Lung (tissue), 11 donors: ENCODE measurements at regions not wholly inside any gene's neighbourhood (a gene's known extent, or its start where the extent isn't known, plus 50 kb on each side); places are given as distances from the start of the nearest gene placed in this dataset.

Experiments used
- ATAC-seq: fragments of 200-7000 bp; cut with Tn5 transposase; one replicate; pipeline ENCODE4 v1.9.1; 2020; ENCODE audit warnings: moderate number of reproducible peaks; ENCODE audit not compliant: insufficient read depth, low FRiP score
- DNase-seq, 3 donors: peaks; one replicate each; pipeline ENCODE4 v3.0.0-alpha.2; 2013 to 2017
- H3K27ac ChIP-seq, 2 donors: one replicate each; pipeline ENCODE4 v1.5.1; 2013; ENCODE audit warnings: mild to moderate bottlenecking in 2 of 2, moderate library complexity in 2 of 2, control low read depth in 1 of 2, inconsistent platforms in 1 of 2, low read depth in 1 of 2, low read length in 1 of 2
- H3K27me3 ChIP-seq, 3 donors: one replicate each; pipeline ENCODE4 v1.5.1; 2013; ENCODE audit warnings: low read length in 2 of 3; ENCODE audit not compliant: control insufficient read depth in 3 of 3, insufficient read depth in 3 of 3
- H3K36me3 ChIP-seq, 4 donors: one replicate each; pipeline ENCODE4 v1.5.1; 2013; ENCODE audit warnings: low read length in 4 of 4, mild to moderate bottlenecking in 1 of 4, moderate library complexity in 1 of 4; ENCODE audit not compliant: control insufficient read depth in 4 of 4, insufficient read depth in 4 of 4
- H3K4me1 ChIP-seq, 5 donors: one replicate each; pipeline ENCODE4 v1.5.1; 2013; ENCODE audit warnings: low read length in 5 of 5, mild to moderate bottlenecking in 2 of 5, moderate library complexity in 1 of 5; ENCODE audit not compliant: control insufficient read depth in 5 of 5, insufficient read depth in 5 of 5
- H3K4me3 ChIP-seq: one replicate; pipeline ENCODE4 v1.5.1; 2013; ENCODE audit warnings: mild to moderate bottlenecking, control low read depth, moderate library complexity
- H3K9ac ChIP-seq, 2 donors: one replicate each; pipeline ENCODE4 v1.5.1; 2013; ENCODE audit warnings: low read length in 2 of 2, control low read depth in 1 of 2; ENCODE audit not compliant: insufficient read depth in 1 of 2
- H3K9me3 ChIP-seq, 4 donors: one replicate each; pipeline ENCODE4 v1.5.1; 2013; ENCODE audit warnings: low read length in 3 of 4, mild to moderate bottlenecking in 1 of 4, moderate library complexity in 1 of 4; ENCODE audit not compliant: control insufficient read depth in 4 of 4, insufficient read depth in 3 of 4
- CTCF ChIP-seq: IDR thresholded peaks from 2 replicates; pipeline ENCODE4 v1.5.1; 2012; ENCODE audit warnings: mild to moderate bottlenecking; ENCODE audit errors: control extremely low read depth, extremely low read depth
- WGBS, 2 donors: extraction: QIAGEN DNeasy Blood & Tissue Kit; methylation state at CpG; one replicate each; pipeline ENCODE4 v1.1.7; 2013; 5-methylcytosine and 5-hydroxymethylcytosine counted together
- donor health status: control.
- donor health status: control.
- donor health status: Bipolar disorder and iron deficiency.
- donor health status: healthy.
- donor health status: DM: yes; HTN: yes; CAD: no.

- WGBS, 2 donors, result 80 to 94% methylated on average over 1 of the region's 1 CpG
- Histone ChIP-seq H3K9ac (no peak overlapping the region), H3K36me3 (no peaks in the 10 kb centered on the region), H3K27me3 (no peaks in the 10 kb centered on the region), H3K4me1 (no peaks in the 10 kb centered on the region), H3K9me3 (no peaks in the 10 kb centered on the region), H3K27ac (no peak overlapping the region), H3K4me3 (no peak overlapping the region)
- ATAC-seq, result no peak
- DNase-seq, result no peak
- no peak for TF ChIP-seq CTCF
Observed at GRCh38 chr13:34611671-34612070, 330.4 kb upstream of the NBEA start.

DNA sequence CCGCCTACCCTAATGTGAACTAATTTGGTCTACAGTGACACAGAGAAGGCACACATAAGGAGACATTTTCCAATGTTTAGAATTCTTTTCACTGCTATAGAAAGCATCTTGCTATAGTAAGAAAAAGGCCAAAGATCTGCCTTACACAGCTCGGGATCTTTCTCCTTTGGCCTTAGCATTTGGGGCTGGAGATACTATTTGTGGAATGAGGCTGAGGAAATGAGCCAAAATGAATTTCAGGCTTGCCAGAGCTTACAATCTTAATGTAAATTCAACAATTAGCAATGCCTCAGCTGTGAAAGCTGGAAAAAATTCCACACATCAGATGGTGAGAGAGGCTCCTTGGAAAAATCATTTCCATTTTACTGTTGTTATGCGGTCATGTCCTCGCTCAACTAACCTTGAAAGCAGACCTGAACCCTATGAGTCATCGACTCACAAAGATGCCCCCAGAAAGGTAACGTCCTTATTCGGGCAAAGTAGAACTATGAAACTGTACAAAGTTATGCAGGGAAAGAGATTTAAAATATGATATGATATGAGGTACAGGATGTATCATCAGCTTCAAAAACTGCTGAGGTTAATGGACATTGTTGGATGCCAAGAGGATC is 324.5 kb upstream of the NBEA start:
- Histone ChIP-seq H3K4me1 (no peaks in the 10 kb centered on the region), H3K9ac (no peak overlapping the region), H3K27me3 (no peaks in the 10 kb centered on the region), H3K27ac (no peak overlapping the region), H3K9me3 (no peaks in the 10 kb centered on the region), H3K4me3 (no peak overlapping the region), H3K36me3 (no peaks in the 10 kb centered on the region)
- DNase-seq, result no peak
- ATAC-seq, result no peak
- 89 to 91% methylated on average over 7 of the region's 7 CpGs for WGBS, 2 donors
- TF ChIP-seq CTCF, result no peak

DNA sequence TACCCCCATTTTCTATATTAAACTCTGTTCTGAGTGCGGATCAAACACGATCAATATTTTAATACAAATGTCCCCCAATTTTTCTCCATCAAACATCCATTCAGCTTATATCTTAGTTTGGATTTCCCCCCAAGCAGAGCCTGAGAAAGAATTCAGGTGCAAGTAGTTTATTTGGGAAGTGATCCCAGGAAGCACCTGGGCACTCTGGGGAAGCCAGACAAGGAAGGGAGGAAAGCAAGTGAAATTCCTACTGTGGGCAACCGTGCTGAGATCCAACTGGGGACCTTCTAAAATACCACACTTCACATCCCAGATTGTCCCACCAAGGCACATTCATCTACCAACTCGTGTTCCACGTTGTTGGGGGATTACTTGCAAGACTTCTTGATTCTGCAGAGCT is 323.4 kb upstream of the NBEA start:
- H3K4me1 ChIP-seq, result no peaks in the 10 kb centered on the region
- H3K27me3 ChIP-seq, result no peaks in the 10 kb centered on the region
- H3K9ac ChIP-seq, result no peak overlapping the region
- DNase-seq (no peak), ATAC-seq (no peak)
- H3K36me3 ChIP-seq, result no peaks in the 10 kb centered on the region
- H3K9me3 ChIP-seq, result no peaks in the 10 kb centered on the region
- 68 to 78% methylated on average over 5 of the region's 5 CpGs for WGBS, 2 donors
- no peak for TF ChIP-seq CTCF
- no peak overlapping the region for H3K4me3 ChIP-seq
- no peak overlapping the region for H3K27ac ChIP-seq

- Histone ChIP-seq H3K4me3 (no peak overlapping the region), H3K4me1 (no peaks in the 10 kb centered on the region), H3K27me3 (no peaks in the 10 kb centered on the region), H3K27ac (no peak overlapping the region), H3K9me3 (no peaks in the 10 kb centered on the region), H3K9ac (no peak overlapping the region), H3K36me3 (no peaks in the 10 kb centered on the region)
- ATAC-seq, result no peak
- 86 to 88% methylated on average over 5 of the region's 5 CpGs for WGBS, 2 donors
- no peak for DNase-seq
- TF ChIP-seq CTCF, result no peak
Observed at GRCh38 chr13:34619326-34619725, 322.7 kb upstream of the NBEA start.
